NCI-H82 treated with DMSO at 0.1 percent for 48 hours (cell line): ENCODE measurements at regions not wholly inside any gene's neighbourhood (a gene's known extent, or its start where the extent isn't known, plus 50 kb on each side); places are given as distances from the start of the nearest gene placed in this dataset.

Experiments
- DNase-seq: peaks from one replicate; lab custom pipeline; 2025; ENCODE audit not compliant: unreplicated experiment; lab: John Stamatoyannopoulos, UW

DNA sequence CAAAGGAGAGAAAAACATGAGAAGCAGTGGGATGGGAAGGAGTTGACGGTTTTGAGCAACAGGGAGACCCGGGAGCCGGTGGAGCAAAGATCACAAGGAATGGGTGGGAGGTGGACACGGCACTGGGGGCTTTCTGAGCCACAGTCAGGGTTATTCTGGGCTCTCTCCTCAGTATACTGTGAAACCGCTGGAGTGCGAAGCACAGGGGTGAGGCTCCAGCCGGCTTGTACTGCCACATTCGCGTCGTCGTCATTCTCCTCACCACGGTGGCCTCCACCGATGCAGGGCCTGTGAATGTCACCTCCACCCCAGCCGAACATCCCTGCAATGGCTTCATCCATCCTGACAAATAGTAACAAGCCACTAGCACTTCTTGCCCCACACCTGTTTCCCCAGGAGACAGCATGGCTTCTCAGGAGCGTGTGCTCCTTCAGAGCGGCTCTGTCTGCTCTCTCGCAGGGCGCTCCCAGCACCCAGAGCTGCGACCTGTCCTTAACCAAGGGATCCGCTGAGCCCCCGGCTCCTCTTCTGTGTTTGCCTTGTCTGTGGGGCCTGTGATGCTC, 1165.3 kb downstream of the TBC1D22A start:
- DNase-seq = no peak

DNA sequence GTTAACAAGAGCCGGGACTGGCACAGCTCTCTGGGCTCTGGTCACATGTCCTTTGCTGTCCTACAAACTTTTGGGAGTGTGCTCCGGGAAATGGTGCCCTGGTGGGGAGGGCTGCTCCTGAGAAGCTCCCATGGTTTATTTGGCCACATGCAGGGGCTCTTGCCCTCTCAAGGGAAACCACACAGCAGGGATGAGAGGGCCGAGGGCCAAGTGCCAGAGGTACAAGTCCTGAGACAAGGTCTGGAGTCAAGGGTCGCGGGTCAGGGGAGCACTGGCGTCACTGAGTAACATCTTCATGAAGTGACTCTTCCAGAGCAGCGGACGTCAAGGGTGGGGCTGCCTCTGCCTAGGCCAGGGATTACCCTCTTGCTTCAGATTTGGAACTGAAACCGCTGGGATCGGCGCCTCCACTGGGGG, 1160.6 kb downstream of the TBC1D22A start:
- DNase-seq = no peak

GRCh38 chr22:47921906-47922305, 1159.5 kb downstream of the TBC1D22A start:
- no peak for DNase-seq

DNA sequence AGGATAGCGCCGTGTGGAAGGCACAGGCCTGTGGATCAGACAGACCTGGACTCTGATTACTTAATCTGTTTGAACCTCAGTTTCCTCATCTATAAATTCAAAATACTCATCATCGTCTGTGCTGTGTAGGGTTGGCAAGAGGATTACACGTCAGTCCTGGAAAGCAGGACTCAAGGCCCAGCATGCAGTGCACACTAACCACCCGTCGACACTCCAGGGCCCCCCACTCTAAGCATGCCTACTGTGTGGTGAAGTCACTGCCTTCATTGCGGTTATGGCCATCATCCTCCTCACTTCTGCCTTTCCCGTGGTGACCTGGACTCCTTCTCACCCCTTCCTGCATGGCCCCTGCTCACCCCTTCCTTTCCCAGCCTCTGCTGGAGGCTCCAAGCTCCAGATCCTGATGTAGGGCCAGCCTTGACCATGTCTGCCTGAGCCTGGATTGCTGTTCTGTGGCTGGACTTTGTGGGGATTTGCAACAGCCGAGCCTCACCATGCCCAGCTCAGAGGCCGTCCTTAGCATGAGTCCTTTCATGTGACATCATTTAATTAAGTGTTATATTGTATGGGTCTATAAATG, 1158.0 kb downstream of the TBC1D22A start:
- DNase-seq = no peak

DNA sequence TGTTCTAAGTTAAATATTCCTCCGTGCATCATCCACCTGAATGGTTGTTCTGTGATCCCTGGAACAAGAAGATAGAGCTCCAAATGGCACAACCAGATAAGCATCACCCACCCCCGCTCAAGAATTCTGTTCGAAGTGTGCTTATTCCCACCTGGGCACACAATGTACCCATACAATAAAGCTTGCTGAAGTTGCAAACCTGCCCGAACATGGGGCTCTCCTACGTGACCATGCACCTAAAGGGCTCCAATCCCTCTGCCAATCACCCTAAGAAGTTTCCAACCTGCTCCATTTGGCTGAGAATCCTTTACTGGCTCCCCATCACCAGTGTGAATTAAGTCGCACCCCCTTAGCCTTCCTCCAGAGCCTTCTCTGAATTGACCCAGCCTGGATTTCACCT, 1157.4 kb downstream of the TBC1D22A start:
- DNase-seq = no peak

DNA sequence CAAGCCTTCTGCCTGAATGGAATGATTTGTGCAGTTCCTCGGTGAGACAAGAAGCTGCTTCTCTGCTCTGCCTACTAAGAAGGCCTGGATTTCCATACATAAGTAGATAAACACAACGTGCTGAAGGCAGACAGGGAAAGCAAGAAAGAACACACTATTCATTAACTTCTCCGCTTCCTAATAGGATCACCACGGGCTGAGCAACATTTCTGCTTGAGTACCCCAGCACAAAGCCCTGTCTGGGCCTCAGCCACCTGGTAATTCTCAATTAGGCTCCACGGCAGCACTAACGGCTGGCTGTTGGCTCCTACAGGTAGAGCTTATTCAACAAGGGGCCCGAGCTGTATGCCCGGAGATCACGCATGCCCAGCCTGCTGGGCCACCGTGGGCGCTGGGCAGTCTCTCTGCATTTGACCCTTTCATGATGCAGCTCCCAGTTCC, 1156.6 kb downstream of the TBC1D22A start:
- DNase-seq = peak; percentile 84

GRCh38 chr22:47918276-47918921, 1155.9 kb downstream of the TBC1D22A start:
- peak; percentile 27 for DNase-seq

GRCh38 chr22:47914481-47915097, 1152.1 kb downstream of the TBC1D22A start:
- DNase-seq = no peak

GRCh38 chr22:47902646-47903180, 1140.3 kb downstream of the TBC1D22A start:
- no peak for DNase-seq

DNA sequence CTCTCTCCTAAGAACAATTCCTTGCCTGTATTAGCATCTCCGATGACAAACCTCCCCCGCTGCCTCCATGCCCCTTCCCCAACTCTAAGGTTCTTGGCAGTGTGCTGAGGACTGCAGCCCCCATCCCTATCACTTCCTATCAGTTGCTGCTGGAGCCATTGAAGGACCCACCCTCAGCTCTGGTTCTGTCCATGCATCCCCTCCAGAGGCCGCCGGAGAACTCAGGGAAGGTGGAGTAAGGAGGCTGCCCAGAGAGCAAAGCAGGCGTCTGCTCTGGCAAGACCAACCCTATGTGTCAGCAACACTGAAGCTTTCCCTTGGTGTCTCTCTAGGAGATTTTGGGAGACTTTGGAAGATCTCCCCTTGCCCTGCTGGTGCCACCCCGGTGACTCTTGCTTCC, 1139.5 kb downstream of the TBC1D22A start:
- no peak for DNase-seq

- DNase-seq = no peak
Measured at GRCh38 chr22:47899894-47900293, 1137.4 kb downstream of the TBC1D22A start.

DNA sequence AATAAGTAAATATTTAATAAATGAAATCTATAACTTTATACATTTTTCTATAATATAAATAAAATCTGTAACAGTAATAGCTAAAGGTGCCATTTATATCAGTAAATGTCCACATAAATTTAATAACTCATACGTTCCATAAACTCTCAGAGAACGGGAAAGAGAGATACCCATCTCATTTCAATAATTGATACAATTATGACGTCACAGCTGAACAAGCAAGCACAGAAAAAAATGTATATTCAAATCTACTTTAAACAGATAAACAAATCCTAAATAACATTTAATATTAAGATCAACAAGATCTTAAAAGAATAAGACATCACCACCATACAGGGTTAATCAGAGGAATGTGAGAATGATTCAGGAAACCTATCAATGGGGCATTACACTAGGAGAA, 1136.5 kb downstream of the TBC1D22A start:
- no peak for DNase-seq

- DNase-seq = no peak
Measured at GRCh38 chr22:47891609-47892008, 1129.2 kb downstream of the TBC1D22A start.

- DNase-seq = no peak
Measured at GRCh38 chr22:47888817-47889216, 1126.4 kb downstream of the TBC1D22A start.

DNA sequence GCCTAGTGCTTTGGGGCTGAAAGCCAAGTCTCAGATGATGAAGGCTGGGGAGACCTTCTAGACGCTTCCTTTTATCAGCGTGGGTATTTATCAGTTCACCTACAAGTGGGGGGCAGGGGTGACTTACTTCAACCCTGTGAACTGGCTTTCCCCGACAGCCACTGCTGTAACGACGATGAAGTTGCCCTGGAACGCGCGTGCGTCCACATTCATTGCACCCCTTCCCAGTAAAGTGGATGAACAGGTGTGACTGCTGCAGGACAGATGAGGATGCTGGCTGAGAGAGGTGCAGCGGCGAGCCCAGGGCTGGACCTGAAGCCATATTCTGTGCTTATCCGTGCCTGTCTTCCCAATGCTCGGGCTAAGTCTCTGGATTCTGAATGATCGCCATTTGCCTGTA, 1122.3 kb downstream of the TBC1D22A start:
- no peak for DNase-seq

GRCh38 chr22:47884200-47884599, 1121.8 kb downstream of the TBC1D22A start:
- no peak for DNase-seq

GRCh38 chr22:47883757-47884156, 1121.3 kb downstream of the TBC1D22A start:
- no peak for DNase-seq

GRCh38 chr22:47879346-47879745, 1116.9 kb downstream of the TBC1D22A start:
- DNase-seq = no peak

- DNase-seq = no peak
Measured at GRCh38 chr22:47878460-47878859, 1116.0 kb downstream of the TBC1D22A start.

GRCh38 chr22:47872761-47873535, 1110.5 kb downstream of the TBC1D22A start:
- no peak for DNase-seq

GRCh38 chr22:47865626-47866025, 1103.2 kb downstream of the TBC1D22A start:
- DNase-seq = no peak
